GM12872 (cell line): ENCODE measurements at regions not wholly inside any gene's neighbourhood (a gene's known extent, or its start where the extent isn't known, plus 50 kb on each side); places are given as distances from the start of the nearest gene placed in this dataset.

ENCODE experiments used
- TF ChIP-seq, protein P1 (sequence below): IDR thresholded peaks from 3 replicates; pipeline ENCODE4 v1.5.1; 2011; ENCODE audit warnings: low read depth, mild to moderate bottlenecking, low read length, moderate library complexity; ENCODE audit not compliant: insufficient read depth

DNA sequence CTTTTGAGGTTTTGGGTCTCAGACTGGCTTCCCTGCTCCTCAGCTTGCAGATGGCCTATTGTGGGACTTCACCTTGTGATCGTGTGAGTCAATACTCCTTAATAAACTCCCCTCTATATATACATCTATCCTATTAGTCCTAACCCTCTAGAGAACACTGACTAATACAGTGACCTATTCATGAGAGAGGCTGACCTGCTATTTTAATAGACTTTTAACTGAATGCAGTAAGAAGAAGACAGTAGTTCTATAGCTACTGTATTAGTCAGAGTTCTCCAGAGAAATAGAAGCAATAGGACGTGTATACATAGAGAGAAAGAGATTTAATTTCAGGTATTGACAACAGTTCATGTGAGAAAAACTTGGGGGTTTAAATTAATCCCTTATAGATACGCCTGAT is 53.3 kb upstream of the SMLR1 start:
- TF ChIP-seq, protein P1, sequence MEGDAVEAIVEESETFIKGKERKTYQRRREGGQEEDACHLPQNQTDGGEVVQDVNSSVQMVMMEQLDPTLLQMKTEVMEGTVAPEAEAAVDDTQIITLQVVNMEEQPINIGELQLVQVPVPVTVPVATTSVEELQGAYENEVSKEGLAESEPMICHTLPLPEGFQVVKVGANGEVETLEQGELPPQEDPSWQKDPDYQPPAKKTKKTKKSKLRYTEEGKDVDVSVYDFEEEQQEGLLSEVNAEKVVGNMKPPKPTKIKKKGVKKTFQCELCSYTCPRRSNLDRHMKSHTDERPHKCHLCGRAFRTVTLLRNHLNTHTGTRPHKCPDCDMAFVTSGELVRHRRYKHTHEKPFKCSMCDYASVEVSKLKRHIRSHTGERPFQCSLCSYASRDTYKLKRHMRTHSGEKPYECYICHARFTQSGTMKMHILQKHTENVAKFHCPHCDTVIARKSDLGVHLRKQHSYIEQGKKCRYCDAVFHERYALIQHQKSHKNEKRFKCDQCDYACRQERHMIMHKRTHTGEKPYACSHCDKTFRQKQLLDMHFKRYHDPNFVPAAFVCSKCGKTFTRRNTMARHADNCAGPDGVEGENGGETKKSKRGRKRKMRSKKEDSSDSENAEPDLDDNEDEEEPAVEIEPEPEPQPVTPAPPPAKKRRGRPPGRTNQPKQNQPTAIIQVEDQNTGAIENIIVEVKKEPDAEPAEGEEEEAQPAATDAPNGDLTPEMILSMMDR, result no peak

DNA sequence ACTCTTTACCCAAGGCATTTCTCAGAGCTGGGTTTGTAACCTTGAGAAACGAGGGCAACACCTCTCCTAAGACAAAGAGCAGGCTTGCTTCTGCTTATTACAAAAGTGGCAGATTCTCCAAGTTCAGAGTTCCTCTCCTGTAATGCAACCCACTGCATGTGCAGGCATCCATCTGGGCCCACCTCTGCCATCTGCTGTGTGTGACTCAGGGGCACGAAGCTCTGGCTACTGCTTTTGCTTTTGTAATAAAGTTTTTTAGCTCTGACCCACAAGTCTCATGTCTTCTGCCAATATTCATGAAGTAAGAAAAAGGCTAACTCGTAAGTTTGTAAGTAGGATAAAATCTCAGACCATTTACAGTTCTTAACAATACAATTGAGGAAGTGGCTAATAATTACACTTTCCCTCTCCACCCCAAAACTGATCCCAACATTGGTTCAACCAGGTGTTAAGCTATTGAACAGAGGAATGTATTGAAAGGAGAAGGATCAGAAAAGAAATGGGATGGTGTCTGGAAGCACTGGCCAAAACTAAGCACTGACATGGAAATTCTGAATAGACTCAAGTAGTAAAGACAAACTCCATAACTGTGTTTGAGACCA is 51.7 kb upstream of the SMLR1 start:
- TF ChIP-seq, protein P1, result no peak

DNA sequence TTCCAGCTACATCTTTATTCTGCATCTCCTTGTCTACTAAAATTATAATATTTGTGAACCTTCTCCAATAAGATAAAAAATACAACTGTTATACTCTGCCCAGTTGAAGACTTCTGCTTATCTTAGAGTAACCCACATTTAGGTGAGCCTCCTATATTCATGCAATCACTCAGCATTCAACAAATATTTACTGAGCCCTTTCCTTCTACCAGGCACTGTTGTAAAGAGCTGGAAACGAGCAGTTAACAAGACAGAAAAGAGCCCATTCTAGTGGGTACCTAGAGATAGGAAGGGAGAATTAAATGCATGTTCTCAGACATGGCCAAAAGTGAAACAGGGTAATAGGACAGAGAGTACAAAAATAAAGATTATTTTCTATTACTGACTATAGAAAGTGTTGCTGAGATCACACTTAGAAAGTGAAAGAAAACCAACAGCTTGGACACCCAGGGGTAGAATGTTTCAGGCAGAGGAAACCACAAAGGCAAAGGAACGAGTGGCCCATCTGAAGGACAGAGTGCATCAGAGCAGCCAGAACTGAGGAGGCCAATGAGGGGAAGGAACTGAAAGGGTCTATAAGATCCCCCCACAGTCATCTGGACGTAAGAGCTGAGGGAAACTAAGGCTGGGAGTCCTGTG is 50.8 kb upstream of the SMLR1 start:
- TF ChIP-seq, protein P1, result no peak
